Urothelium cell line (cell line): ENCODE measurements at regions not wholly inside any gene's neighbourhood (a gene's known extent, or its start where the extent isn't known, plus 50 kb on each side); places are given as distances from the start of the nearest gene placed in this dataset.

ENCODE experiments used
- DNase-seq: peaks from one replicate; pipeline ENCODE4 v3.0.0; 2011; ENCODE audit warnings: low spot score, mixed read lengths
- FAIRE-seq: peaks from 2 replicates; lab custom pipeline; 2011; peaks lifted over from hg19 to GRCh38; lab: Jason Lieb, UNC

DNA sequence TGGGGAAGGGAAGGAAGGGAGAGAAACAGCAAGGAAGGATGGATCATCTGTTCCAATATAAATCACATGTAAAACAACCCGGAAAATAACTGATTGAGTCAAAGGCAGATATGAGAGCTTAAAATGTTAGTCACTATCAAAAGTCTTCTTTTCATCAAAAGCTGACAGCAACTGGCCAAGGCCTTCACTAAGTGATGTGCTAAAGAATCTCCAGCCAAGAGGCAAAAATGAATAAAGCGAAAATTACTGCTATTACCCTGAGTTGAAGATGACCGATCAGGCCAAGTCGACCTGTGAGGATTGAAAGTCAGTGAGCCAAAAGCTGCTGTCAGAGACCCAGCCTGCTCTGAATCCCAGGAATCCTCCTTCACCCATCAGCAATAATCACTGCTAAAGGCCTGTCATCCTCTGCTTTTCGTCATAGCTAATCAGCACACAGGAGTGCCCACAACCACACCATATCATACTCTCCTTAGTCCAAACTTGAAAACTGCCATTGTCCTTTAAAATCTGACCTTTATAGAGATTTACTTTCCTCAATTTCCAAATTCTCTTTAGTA, 736.9 kb downstream of the TLE1 start:
- no peak for FAIRE-seq
- DNase-seq: no peak

DNA sequence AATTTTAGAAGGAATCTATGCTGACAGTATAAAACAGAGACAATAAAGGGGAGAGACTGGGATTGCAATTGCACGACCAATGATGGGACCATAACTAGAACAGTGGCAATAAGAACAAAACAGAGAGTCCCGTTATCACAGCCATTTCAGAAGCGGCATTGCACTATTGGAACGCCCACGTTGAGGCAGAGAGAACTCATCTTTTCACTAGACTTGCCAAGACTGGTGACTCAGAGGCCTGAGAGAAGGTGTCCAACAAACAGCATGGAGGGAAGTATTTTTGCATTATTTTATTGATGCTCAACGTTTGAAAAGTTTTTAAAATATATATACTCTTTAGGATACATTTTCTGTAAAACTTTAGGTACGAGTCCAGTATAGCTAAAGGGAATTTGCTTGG, 737.7 kb downstream of the TLE1 start:
- FAIRE-seq: no peak

DNA sequence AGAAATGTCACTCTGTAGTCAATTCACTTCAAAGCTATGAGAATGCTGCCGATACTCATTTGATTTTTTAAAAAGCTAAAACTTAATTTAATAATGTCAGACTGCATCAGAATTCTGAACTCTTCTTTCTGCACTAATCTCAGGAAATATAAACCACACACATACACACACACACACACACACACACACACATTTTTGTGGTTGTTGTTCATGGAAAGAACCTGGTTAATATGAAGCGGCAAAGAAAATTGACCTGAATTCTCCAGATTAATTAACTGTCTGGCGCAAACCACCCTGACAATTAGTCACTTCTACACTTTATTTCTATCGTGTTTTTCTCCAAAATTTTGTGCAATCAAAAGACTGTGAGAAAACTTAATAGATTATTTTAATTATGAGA, 740.5 kb downstream of the TLE1 start:
- no peak for DNase-seq
- no peak for FAIRE-seq

More for the DNA sequence above, 737.7 kb downstream of the TLE1 start:
- DNase-seq: peak; percentile 44

DNA sequence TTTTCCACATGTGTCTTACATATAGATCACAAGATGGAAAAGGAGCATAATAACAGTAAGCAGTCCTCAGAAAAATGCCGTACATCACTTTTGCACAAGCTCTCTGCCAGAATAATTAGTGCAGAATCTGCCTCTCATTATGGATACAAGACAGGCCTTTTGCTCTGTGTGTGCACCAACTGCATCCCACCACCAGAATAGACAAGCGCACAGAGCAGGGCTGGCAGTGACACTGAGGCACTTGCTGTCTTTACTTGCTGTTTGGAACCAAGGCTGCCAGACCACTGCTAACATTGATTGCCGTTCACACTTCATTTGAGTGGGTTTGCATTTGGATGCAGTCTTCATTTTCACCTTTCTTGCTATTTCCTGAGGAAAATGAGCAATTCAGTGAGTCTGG, 741.3 kb downstream of the TLE1 start:
- no peak for FAIRE-seq

DNA sequence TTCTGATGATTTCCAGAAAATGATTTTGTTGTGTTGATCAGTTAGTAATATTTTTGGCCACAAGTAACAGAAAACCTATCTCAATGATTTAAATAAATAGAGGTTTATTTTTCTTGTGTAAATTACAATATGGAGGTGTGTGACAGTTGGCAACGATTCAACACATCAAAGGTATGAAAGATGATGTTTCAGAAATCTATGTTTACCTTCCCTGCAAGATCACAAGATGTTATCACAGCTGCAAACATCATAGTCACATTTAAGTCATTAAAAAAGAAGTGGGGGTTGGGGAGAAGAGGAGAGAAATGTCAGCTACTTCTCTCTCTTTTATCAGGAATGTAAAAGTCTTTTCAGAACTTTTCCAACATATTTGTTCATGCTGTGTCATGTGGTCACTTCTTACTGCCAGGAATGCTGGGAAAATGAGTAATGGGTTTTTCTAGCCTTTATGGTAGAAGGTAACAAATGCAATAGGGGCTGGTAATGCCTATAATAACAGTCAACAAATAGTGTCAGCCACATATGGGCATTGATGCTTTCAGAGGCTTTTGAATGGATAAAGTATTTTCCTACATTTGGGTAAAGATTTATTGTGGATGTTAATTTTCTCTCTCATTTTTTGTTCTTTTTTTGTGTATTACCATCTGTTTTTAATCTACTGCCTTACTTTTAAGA, 742.7 kb downstream of the TLE1 start:
- DNase-seq: no peak
- no peak for FAIRE-seq

More for the DNA sequence above, 741.3 kb downstream of the TLE1 start:
- no peak for DNase-seq

GRCh38 chr9:80945436-80945835, 743.9 kb downstream of the TLE1 start:
- DNase-seq (no peak), FAIRE-seq (no peak)

- DNase-seq (no peak), FAIRE-seq (no peak)
These were observed 751.7 kb downstream of the TLE1 start for GRCh38 chr9:80937645-80938044.

- DNase-seq: no peak
- no peak for FAIRE-seq
These were observed 755.3 kb downstream of the TLE1 start for GRCh38 chr9:80934095-80934494.

DNA sequence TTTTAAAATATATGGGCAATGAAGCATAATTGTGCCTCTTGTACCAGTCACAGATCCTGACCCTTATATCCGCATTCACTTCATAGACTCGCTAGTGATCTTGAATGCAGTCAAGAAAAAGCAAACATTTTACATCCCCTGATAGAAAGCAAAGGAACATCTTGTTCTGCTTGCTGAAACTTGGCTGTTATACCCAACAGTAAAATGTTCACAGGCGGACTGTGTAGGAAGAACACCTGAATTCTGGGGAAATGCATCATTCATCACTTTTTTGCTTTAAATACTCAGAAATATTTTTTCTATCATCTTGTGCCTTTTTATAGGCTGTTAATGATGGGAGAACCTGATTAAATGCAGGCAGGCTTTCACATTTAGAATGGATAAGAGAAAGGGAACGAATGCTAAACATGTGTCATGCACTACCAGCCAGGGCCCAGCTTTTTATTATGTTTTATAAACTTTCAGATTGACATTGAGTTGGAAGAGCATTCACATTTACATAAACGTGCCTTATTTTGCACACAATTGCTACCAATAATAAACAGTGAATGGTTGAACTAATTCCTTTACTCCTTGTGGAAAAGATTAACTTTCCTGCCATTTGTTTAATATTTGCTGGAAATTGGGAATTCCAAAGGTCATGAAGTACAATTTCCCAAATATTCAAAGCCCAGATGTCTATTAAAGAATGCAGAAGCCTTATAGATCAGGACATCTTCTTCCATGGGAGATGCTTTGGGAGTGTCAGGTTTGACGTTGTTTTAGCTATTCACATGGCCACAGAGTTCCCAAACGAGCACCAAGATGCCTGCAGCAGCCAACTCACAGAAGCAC, 756.2 kb downstream of the TLE1 start:
- FAIRE-seq: no peak
- DNase-seq: no peak

GRCh38 chr9:80932181-80932580, 757.2 kb downstream of the TLE1 start:
- FAIRE-seq (no peak), DNase-seq (no peak)

DNA sequence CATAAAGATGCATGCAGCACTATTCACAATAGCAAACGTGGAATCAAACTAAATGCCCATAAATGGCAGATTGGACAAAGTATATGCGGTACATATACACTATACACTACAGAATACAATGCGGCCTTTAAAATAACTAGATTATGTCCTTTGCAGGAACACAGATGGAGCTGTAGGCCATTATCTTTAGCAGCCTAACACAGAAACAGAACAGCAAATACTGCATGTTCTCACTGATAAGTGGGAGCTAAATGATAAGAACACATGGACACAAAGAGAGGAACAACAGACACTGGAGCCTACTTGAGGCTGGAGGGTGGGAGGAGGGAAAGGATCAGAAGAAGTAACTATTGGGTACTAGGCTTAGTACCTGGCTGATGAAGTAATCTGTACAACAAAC, 758.2 kb downstream of the TLE1 start:
- no peak for FAIRE-seq
- no peak for DNase-seq

DNA sequence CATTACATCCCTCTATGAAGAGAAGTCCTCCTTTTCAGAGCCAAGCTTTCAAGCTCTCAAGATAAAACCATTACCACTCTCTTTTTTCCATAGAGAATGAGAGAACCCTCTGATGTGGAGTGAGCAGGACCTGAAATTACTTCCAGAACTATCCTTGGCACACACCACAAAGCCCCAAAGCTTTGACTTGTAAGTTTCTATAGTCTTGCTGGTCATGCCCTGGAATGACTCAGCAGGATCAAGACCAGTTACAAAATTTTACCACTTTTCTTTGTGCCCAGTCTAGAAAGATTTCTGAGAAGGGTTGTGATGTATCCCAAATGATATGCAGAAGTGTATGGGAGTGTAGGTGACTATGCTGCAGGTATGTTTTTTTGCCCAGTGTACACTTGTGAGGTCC, 760.6 kb downstream of the TLE1 start:
- DNase-seq (no peak), FAIRE-seq (no peak)

GRCh38 chr9:80926611-80927010, 762.7 kb downstream of the TLE1 start:
- no peak for FAIRE-seq
- DNase-seq: no peak

- DNase-seq (no peak), FAIRE-seq (no peak)
These were observed 766.8 kb downstream of the TLE1 start for GRCh38 chr9:80922544-80922943.

DNA sequence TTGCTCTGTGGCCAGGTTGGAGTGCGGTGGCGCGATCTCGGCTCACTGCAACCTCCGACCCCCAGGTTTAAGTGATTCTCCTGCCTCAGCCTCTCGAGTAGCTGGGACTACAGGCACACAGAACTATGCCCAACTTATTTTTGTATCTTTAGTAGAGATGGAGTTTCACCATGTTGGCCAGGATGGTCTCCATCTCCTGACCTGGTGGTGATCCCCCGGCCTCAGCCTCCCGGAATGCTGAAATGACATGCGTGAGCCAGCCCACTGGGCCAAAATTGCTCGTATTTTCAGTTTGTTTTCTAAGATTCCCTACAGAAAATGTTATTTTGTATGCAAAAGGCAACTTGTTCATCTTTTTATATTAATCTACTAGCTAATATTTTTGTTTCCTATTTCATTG, 782.6 kb downstream of the TLE1 start:
- FAIRE-seq (no peak), DNase-seq (no peak)

DNA sequence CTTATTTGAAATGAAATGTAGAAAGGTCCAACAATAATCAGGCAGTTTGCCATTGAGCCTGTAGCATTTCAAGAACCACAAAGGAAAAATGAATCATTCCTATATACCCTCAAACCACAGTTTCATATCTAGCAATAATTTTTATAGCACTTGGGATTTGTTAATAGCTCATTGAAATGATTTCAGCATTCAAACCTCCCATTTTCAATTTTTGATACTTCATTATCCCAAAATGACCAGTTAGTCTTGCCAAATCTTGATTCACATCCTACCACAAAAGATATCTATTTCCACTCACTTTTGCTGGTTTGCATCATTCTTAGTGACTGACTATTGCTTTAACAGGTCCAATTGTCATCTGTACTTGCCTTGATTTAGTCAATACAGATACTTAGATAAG, 790.1 kb downstream of the TLE1 start:
- no peak for FAIRE-seq

GRCh38 chr9:80893190-80893589, 796.2 kb downstream of the TLE1 start:
- FAIRE-seq: no peak
- no peak for DNase-seq

More for the DNA sequence above, 790.1 kb downstream of the TLE1 start:
- no peak for DNase-seq

DNA sequence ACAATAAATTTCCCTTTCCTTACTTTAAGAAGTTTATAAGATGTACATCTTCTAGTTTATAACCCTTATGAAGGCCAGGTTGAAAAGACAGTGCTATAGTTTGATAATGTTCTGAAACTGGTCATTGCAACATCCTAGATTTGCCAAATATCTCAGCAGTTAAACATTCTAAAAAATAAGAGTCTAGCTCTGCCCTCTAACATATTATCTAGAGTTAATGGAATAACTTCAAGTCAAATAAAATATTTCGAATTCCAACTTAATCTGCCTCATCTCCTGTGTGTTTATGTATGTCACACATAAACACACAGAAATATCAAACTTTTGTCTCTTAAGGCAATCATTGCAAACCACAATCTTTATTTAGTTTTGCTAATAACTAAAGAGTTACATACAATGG, 796.6 kb downstream of the TLE1 start:
- no peak for FAIRE-seq
- no peak for DNase-seq

DNA sequence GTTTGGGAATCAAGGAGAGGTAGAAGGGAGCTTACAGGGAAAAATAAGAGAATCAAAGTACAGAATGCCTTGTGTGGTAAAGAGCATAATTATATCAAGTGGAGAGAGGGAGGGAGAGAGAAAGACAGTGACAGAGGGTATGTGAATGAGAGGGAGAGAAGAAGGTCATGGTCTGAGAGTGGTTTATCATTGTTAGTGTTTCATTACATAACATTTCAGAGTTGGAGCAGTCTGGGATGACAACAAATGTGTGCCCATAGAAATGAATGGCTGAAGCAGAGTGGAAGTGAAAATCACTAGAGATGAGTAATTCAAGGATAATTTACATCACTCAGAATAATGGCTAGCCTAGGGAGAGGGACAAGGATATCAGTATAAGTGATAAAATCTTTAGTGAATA, 799.2 kb downstream of the TLE1 start:
- FAIRE-seq (no peak), DNase-seq (no peak)

- FAIRE-seq: no peak
- DNase-seq: no peak
These were observed 803.5 kb downstream of the TLE1 start for GRCh38 chr9:80885894-80886293.

DNA sequence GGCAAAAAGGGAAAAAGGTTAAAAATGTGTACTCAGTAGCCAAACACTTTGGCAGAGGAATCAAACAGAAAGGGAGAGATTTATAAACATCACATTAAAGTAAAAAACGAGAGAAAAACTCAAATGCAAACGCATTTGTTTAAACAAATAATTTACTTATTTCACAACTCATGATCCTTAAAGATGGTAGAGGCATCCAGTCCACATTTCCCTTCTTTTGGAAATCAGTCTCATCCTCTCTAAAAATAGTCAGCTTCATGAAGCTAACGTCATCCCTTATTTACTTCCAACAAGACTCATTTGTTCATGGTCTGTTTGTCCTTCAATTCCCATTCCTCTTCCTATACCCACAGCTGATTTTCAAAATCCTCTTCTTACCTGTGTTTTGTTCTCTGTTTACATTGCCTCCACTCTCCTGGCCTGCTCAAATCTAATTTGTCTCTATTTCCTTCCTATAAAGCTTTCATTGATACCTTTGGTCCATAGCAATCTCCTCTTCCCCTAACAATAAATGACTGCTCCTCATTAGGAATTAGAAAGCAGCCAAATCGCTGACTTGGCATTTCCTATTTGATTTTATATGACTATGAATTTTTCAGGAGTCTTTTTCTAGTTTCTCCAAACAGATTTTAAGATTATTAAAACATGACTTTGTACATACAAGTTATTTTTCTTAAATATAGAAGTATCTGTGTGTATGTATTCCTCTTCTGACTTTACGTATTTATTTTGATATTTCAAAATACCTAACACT, 805.3 kb downstream of the TLE1 start:
- no peak for FAIRE-seq
- DNase-seq: no peak
